Fibroblast of villous mesenchyme (primary cell): ENCODE measurements at regions not wholly inside any gene's neighbourhood (a gene's known extent, or its start where the extent isn't known, plus 50 kb on each side); places are given as distances from the start of the nearest gene placed in this dataset.

Experiments
- DNase-seq: peaks from one replicate; pipeline ENCODE4 v3.0.0-alpha.2; 2010; ENCODE audit warnings: low read depth
- H3K4me3 ChIP-seq: 2 replicates; pipeline ENCODE4 v1.5.1; 2011; ENCODE audit warnings: low read depth, mild to moderate bottlenecking, low read length
- TF ChIP-seq, protein P1 (sequence below): IDR thresholded peaks from 2 replicates; pipeline ENCODE4 v1.5.1; 2012; ENCODE audit warnings: low read depth, mild to moderate bottlenecking, low read length; ENCODE audit not compliant: insufficient read depth

DNA sequence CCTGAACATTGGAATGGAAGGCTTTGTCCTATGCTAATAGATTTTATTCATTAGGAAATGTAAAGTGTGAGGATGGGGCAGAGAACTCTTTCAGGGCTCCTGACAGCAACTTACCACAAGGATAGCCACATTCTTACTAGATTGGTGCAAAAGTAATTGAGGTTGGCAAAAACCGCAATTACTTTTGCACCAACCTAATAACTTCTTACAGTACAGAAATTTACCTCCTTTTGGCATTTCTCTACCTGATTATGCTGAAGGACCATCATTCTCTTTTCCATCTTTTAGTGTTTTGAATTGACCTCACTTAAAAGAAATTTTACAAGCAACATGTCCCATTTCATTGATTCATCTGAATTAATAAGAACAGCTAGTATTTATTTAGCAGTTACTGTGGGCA is 109.2 kb upstream of the AP1S2 start:
- H3K4me3 ChIP-seq, result no peak overlapping the region
- DNase-seq, result no peak
- TF ChIP-seq, protein P1, sequence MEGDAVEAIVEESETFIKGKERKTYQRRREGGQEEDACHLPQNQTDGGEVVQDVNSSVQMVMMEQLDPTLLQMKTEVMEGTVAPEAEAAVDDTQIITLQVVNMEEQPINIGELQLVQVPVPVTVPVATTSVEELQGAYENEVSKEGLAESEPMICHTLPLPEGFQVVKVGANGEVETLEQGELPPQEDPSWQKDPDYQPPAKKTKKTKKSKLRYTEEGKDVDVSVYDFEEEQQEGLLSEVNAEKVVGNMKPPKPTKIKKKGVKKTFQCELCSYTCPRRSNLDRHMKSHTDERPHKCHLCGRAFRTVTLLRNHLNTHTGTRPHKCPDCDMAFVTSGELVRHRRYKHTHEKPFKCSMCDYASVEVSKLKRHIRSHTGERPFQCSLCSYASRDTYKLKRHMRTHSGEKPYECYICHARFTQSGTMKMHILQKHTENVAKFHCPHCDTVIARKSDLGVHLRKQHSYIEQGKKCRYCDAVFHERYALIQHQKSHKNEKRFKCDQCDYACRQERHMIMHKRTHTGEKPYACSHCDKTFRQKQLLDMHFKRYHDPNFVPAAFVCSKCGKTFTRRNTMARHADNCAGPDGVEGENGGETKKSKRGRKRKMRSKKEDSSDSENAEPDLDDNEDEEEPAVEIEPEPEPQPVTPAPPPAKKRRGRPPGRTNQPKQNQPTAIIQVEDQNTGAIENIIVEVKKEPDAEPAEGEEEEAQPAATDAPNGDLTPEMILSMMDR, result no peak

DNA sequence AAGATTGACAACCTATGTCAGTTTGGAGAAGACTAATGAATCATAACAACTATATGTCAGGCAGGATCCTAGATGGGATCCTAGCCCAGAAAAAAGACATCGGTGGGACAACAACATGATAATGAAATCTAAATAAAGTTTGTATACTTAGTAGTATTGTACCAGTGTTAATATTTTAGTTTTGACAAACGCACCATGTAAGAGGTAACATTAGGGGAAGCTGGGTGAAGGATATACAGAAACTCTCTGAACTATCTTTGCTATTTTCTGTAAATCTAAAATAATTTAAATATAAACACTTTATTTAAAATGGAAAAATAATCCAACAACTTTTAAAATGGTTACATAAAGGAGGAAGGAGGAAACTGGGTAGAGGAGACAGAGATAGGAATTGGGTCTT is 105.6 kb upstream of the AP1S2 start:
- H3K4me3 ChIP-seq, result no peak overlapping the region
- DNase-seq, result no peak
- TF ChIP-seq, protein P1, result no peak

DNA sequence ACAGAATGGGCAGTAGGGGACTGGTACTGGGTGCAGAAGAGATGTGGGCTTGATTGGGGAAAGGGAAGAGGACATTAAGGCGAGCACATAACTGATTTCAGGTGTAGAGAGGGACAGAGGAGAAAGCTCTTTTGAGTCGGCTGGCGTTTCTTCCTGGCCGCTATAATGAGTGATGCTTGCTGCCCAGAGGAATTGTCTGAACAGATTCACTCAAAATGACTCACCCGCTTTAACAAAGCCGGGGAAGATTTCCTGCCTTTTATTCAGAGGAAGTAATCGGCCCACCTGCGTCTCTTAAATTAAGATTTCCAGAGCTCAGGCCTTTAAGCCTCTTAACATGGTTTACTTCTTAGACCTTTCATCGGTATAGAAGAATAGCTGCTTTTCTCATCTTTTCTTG is 102.1 kb upstream of the AP1S2 start:
- no peak for DNase-seq
- TF ChIP-seq, protein P1, result no peak
- H3K4me3 ChIP-seq, result no peak overlapping the region

DNA sequence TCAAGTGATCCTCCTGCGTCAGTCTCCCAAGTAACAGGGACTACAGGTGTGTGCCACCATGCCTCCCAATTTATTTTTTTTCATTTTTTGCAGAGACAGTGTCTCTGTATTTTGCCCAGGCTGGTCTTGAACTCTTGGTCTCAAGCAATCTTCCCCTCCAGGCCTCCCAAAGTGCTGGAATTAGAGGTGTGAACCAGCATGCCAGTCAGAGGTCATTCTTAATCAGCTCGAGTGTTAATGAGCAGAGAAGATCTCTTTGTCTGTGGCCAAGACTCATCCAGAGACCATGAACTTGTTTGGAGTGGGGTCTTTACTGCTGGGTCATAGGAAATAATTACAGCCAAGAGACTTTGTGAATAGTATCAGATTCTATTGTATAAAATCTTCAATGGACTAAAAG is 99.2 kb upstream of the AP1S2 start:
- DNase-seq, result no peak
- no peak overlapping the region for H3K4me3 ChIP-seq
- TF ChIP-seq, protein P1, result no peak

DNA sequence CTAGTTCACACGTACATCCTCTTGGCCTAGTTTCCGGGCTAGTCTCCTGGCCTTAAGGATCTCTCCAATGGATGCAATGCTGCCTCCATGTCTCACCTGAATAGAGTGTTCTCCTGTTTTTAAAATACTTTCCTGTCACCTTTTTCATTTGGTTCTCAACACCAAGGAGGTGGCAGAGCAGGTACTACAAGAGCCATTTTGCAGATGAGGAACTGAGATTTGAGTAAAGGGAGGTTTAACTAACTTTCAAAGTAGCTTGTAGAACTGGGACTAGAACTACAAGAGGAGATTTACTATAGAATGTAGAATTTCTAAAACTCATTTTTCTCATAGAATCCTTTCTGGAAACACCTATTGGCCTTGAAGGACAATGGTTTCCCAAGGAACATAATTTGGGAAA is 97.6 kb upstream of the AP1S2 start:
- no peak overlapping the region for H3K4me3 ChIP-seq
- no peak for DNase-seq
- TF ChIP-seq, protein P1, result no peak

DNA sequence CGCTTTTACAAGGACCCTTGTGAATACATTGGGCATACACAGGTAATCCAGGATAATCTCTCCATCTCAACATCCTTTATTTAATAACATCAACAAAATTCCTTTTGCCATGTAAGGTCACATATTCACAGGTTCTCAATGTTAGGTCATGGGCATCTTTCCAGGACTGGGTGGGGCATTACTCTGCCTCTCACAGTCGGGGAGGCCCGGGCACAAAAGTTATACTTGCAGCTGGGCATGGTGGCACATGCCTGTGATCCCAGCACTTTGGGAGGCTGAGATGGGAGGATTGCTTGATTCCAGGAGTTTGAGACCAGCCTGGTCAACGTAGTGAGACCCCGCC is 93.7 kb upstream of the AP1S2 start:
- TF ChIP-seq, protein P1, result no peak
- DNase-seq, result no peak
- no peak overlapping the region for H3K4me3 ChIP-seq

DNA sequence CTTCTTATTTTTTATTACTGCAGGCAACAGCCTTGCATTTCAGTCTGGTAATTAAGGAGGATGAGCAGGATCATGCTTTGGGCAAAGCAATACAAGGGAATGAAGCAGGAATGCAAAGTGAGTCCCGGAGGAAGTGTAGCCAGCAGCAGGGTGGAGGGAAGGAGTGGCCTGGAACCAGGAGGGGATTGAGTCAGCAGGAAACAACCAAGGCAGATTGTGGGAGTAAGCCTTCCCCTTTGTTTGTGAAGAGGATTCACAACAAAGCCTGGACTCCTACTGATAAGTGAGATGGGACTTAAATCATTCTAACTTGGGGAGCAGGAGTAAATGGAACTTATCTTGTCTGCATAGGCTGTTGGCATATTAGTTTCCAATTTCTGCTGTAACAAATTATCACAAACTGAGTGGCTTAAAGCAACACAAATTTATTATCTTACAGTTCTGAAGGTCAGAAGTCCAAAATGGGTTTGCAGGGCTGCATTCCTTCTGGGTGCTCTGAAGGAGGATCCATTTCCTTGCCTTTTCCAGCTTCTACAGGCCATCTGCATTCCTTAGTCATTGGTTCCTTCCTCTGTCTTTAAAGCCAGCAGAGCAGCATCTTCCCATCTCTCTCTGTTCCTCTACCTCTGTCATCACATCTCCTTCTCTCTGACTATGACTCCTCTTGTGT is 93.2 kb upstream of the AP1S2 start:
- no peak overlapping the region for H3K4me3 ChIP-seq
- TF ChIP-seq, protein P1, result no peak
- peak; percentile 40 for DNase-seq
